H1 (cell line): ENCODE measurements at regions not wholly inside any gene's neighbourhood (a gene's known extent, or its start where the extent isn't known, plus 50 kb on each side); places are given as distances from the start of the nearest gene placed in this dataset.
A peak's percentile ranks its signal among the peaks of the same experiment; 100 is the strongest.

Experiments used
- CTCF ChIA-PET: fragments of 300-600 bp; sonication (Branson Sonifier 250); formaldehyde crosslinking; loops from one replicate; lab custom pipeline; 2021; ENCODE audit not compliant: partially characterized antibody; lab: Charles Lee
- POLR2A ChIA-PET: fragments of 300-600 bp; sonication (Branson Sonifier 250); formaldehyde crosslinking; loops from one replicate; lab custom pipeline; 2021; ENCODE audit warnings: inconsistent platforms; ENCODE audit not compliant: partially characterized antibody; lab: Charles Lee
- DNase-seq, 2 experiments: peaks; one replicate each; pipeline versions ENCODE4 v3.0.0 to v3.0.0-alpha.2; 2010 to 2022; ENCODE audit warnings: low spot score in 2 of 2, low read depth in 1 of 2, mixed read lengths in 1 of 2
- FAIRE-seq: peaks from 2 replicates; lab custom pipeline; 2011; peaks lifted over from hg19 to GRCh38; lab: Jason Lieb, UNC
- H2AFZ ChIP-seq: 2 replicates; pipeline ENCODE4 v1.8.1; 2012; ENCODE audit warnings: low read length, inconsistent platforms
- H2AK5ac ChIP-seq: 2 replicates; pipeline ENCODE4 v1.6.1; 2013; ENCODE audit warnings: low read depth, low read length
- H2BK120ac ChIP-seq: replicated peaks from 2 replicates; pipeline ENCODE3; 2013; ENCODE audit warnings: low read depth, low read length, inconsistent platforms
- H2BK12ac ChIP-seq: 2 replicates; pipeline ENCODE4 v1.6.1; 2013; ENCODE audit warnings: low read depth, low read length
- H2BK15ac ChIP-seq: 2 replicates; pipeline ENCODE4 v1.6.1; 2013; ENCODE audit warnings: low read length
- H2BK20ac ChIP-seq: 2 replicates; pipeline ENCODE4 v1.6.1; 2013; ENCODE audit warnings: low read length
- H2BK5ac ChIP-seq: 2 replicates; pipeline ENCODE4 v1.6.1; 2013; ENCODE audit warnings: low read depth, low read length
- H3K14ac ChIP-seq: 2 replicates; pipeline ENCODE4 v1.6.1; 2013; ENCODE audit warnings: inconsistent platforms; ENCODE audit not compliant: insufficient read length
- H3K18ac ChIP-seq: 2 replicates; pipeline ENCODE4 v1.6.1; 2013; ENCODE audit warnings: low read length; ENCODE audit errors: extremely low read depth
- H3K23ac ChIP-seq: 2 replicates; pipeline ENCODE4 v1.6.1; 2013; ENCODE audit warnings: inconsistent platforms; ENCODE audit not compliant: insufficient read length
- H3K23me2 ChIP-seq: 2 replicates; pipeline ENCODE4 v1.6.1; 2013; ENCODE audit warnings: low read depth, low read length
- H3K27ac ChIP-seq: 2 replicates; pipeline ENCODE4 v1.6.1; 2011; ENCODE audit warnings: low read depth, low read length, inconsistent platforms
- H3K27me3 ChIP-seq, 4 experiments: replicated peaks in 1 of 4; 1 replicate in 1 of 4; 2 replicates in 3 of 4; pipeline versions ENCODE4 v1.6.1 to v1.8.1; 2011 to 2013; ENCODE audit warnings: low read length in 3 of 4, mild to moderate bottlenecking in 3 of 4, inconsistent platforms in 2 of 4, mixed read lengths in 2 of 4, moderate library complexity in 1 of 4; ENCODE audit not compliant: control insufficient read depth in 3 of 4, insufficient read depth in 3 of 4; ENCODE audit errors: extremely low read depth in 1 of 4
- H3K36me3 ChIP-seq, 4 experiments: 2 replicates each; pipeline versions ENCODE4 v1.6.1 to v1.8.1; 2011 to 2013; ENCODE audit warnings: mild to moderate bottlenecking in 4 of 4, low read length in 3 of 4, moderate library complexity in 2 of 4, control low read depth in 1 of 4, inconsistent platforms in 1 of 4; ENCODE audit not compliant: insufficient read depth in 4 of 4, control insufficient read depth in 2 of 4
- H3K4ac ChIP-seq: replicated peaks from 2 replicates; pipeline ENCODE3; 2013; ENCODE audit warnings: low read length, low read depth, mixed read lengths, inconsistent platforms; ENCODE audit not compliant: insufficient read length
- H3K4me1 ChIP-seq, 4 experiments: replicated peaks in 1 of 4; 1 replicate in 1 of 4; 2 replicates in 3 of 4; pipeline versions ENCODE4 v1.6.1 to v1.8.1; 2011 to 2013; ENCODE audit warnings: low read length in 3 of 4, inconsistent platforms in 2 of 4, mixed read lengths in 1 of 4; ENCODE audit not compliant: insufficient read depth in 4 of 4, control insufficient read depth in 3 of 4
- H3K4me2 ChIP-seq, 2 experiments: 2 replicates each; pipeline versions ENCODE4 v1.6.1 to v1.8.1; 2011 to 2013; ENCODE audit warnings: low read depth in 2 of 2, low read length in 2 of 2, control low read depth in 1 of 2, inconsistent platforms in 1 of 2, mild to moderate bottlenecking in 1 of 2; ENCODE audit not compliant: insufficient read depth in 1 of 2
- H3K4me3 ChIP-seq, 4 experiments: fragments of 200-600, 300-600 bp in 1 of 4; sonication (generic), shearing (Covaris generic), sonication (Bioruptor Twin) in 1 of 4; 2 replicates each; pipeline versions ENCODE4 v1.5.1 to v1.8.1; 2011 to 2016; ENCODE audit warnings: low read length in 4 of 4, low read depth in 3 of 4, control low read depth in 2 of 4, inconsistent platforms in 2 of 4, mild to moderate bottlenecking in 2 of 4, mixed read lengths in 1 of 4, moderate library complexity in 1 of 4; ENCODE audit not compliant: insufficient read depth in 2 of 4; ENCODE audit errors: extremely low read depth in 1 of 4
- H3K56ac ChIP-seq: replicated peaks from 2 replicates; pipeline ENCODE3; 2013; ENCODE audit warnings: low read depth, mild to moderate bottlenecking, mixed read lengths, low read length, inconsistent platforms; ENCODE audit not compliant: insufficient read length
- H3K79me1 ChIP-seq: 2 replicates; pipeline ENCODE4 v1.6.1; 2013; ENCODE audit warnings: low read depth, low read length, control low read depth
- H3K79me2 ChIP-seq, 2 experiments: 2 replicates each; pipeline versions ENCODE4 v1.6.1 to v1.8.1; 2012 to 2013; ENCODE audit warnings: low read length in 2 of 2, mild to moderate bottlenecking in 2 of 2, inconsistent platforms in 1 of 2; ENCODE audit not compliant: insufficient read depth in 2 of 2, control insufficient read depth in 1 of 2
- H3K9ac ChIP-seq, 4 experiments: replicated peaks in 1 of 4; 1 replicate in 1 of 4; 2 replicates in 3 of 4; pipeline versions ENCODE4 v1.6.1 to v1.8.1; 2011 to 2013; ENCODE audit warnings: low read depth in 3 of 4, low read length in 3 of 4, control low read depth in 2 of 4, mild to moderate bottlenecking in 2 of 4, moderate library complexity in 2 of 4, inconsistent platforms in 1 of 4; ENCODE audit errors: extremely low read depth in 1 of 4
- H3K9me3 ChIP-seq, 2 experiments: 2 replicates each; pipeline versions ENCODE4 v1.6.1 to v1.8.1; 2012 to 2013; ENCODE audit warnings: mild to moderate bottlenecking in 2 of 2, moderate library complexity in 2 of 2, control low read depth in 1 of 2, inconsistent platforms in 1 of 2, low read depth in 1 of 2, low read length in 1 of 2, mixed read lengths in 1 of 2; ENCODE audit not compliant: insufficient read depth in 2 of 2
- H4K20me1 ChIP-seq, 2 experiments: replicated peaks in 1 of 2; 2 replicates each; pipeline versions ENCODE3 to v1.8.1; 2011 to 2013; ENCODE audit warnings: inconsistent platforms in 2 of 2, low read length in 2 of 2, mild to moderate bottlenecking in 1 of 2; ENCODE audit not compliant: insufficient read depth in 2 of 2, control insufficient read depth in 1 of 2
- H4K5ac ChIP-seq: 2 replicates; pipeline ENCODE4 v1.6.1; 2013; ENCODE audit warnings: low read length, low read depth, mixed read lengths, inconsistent platforms; ENCODE audit not compliant: insufficient read length
- H4K8ac ChIP-seq: 2 replicates; pipeline ENCODE4 v1.8.0; 2013; ENCODE audit warnings: mild to moderate bottlenecking, moderate library complexity, low read length, inconsistent platforms; ENCODE audit not compliant: insufficient read depth; ENCODE audit errors: extremely low read depth
- H4K91ac ChIP-seq: replicated peaks from 2 replicates; pipeline ENCODE3; 2013; ENCODE audit warnings: low read length, mixed read lengths, inconsistent platforms; ENCODE audit not compliant: insufficient read length
- CBX5 ChIP-seq: fragments of 300-800, 300-1000 bp; sonication (generic); IDR thresholded peaks from 2 replicates; pipeline ENCODE4 v1.7.1; 2016; ENCODE audit warnings: antibody characterized with exemption, low read length, low read depth
- CREB1 ChIP-seq: IDR thresholded peaks from 2 replicates; pipeline ENCODE4 v1.6.1; 2012; ENCODE audit warnings: inconsistent platforms
- FOSL1 ChIP-seq: IDR thresholded peaks from 2 replicates; pipeline ENCODE4 v1.6.1; 2011; ENCODE audit warnings: mild to moderate bottlenecking, low read depth, low read length, moderate library complexity; ENCODE audit not compliant: insufficient read depth
- NRF1 ChIP-seq: IDR thresholded peaks from 2 replicates; pipeline ENCODE4 v1.6.1; 2011; ENCODE audit warnings: mild to moderate bottlenecking, low read depth, low read length, improper control_type of control experiment
- WGBS, 2 experiments: shearing (Covaris generic) in 1 of 2; methylation state at CpG; one replicate each; pipeline versions ENCODE4 v1.1.6 to v1.1.7; 2013 to 2015; ENCODE audit warnings: low lambda C conversion rate in 2 of 2, mixed read lengths in 2 of 2, inconsistent platforms in 1 of 2, low coverage in 1 of 2, missing lambda C conversion rate in 1 of 2; ENCODE audit not compliant: insufficient replicate concordance in 2 of 2, insufficient coverage in 1 of 2, insufficient read length in 1 of 2; ENCODE audit errors: extremely low coverage in 1 of 2, missing lambda C conversion rate in 1 of 2; 5-methylcytosine and 5-hydroxymethylcytosine counted together
- TF ChIP-seq, protein P1 (sequence below), 3 experiments: IDR thresholded peaks; 1 replicate in 2 of 3; 2 replicates in 1 of 3; pipeline versions ENCODE4 v1.5.1 to v1.6.1; 2011; ENCODE audit warnings: low read length in 3 of 3, mild to moderate bottlenecking in 3 of 3, inconsistent platforms in 2 of 3, low read depth in 1 of 3, moderate library complexity in 1 of 3; ENCODE audit not compliant: insufficient read depth in 1 of 3; ENCODE audit errors: control extremely low read depth in 1 of 3

DNA sequence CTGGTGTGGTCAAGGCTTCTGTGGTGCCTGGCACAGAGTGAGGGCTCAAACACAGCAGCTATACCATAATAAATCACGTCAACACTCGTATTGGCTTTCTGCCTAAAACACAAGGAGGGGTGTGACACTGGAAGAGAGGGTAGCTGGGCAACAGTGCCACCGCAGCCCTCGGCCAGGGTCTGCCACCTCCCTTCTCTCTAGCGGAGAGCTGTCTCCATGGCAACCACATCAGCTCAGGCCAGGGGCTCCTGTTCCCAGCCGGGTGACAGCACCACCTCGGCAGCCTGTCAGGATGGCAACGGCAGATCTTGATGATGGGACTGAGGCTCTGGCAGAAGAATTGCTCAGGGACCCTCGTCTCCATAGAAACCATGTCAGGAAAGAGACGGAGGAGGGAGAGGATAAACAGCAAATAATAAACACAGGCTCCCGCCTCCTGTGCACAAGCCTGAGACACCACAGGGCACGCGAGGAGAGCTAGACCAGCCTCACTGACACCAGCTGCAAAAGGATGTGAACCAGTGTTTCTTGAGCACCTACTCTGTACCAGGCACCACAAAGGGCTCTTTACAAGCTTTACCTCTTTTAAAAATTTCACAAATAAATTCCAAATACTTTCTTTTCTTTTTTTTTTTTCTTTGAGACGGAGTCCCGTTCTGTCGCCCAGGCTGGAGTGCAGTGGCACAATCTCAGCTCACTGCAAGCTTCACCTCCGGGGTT is 50.4 kb upstream of the TLDC2 start:
- Histone ChIP-seq H2BK12ac (no peak overlapping the region), H3K4me3 (no peak overlapping the region), H3K23me2 (no peaks in the 10 kb centered on the region), H3K79me1 (no peaks in the 10 kb centered on the region), H2AK5ac (peak overlapping the region; percentile 28; the same call in 1 of the 2 replicates), H3K18ac (no peak overlapping the region), H2BK5ac (no peak overlapping the region), H4K20me1 (no peaks in the 10 kb centered on the region), H3K4ac (no peak overlapping the region), H2BK20ac (no peak overlapping the region), H3K4me1 (peaks cover 0 to 5% (median 0%) of the 10 kb centered on the region in 4 experiments; a peak in 2 of 7 replicates), H2BK120ac (no peak overlapping the region), H2BK15ac (no peak overlapping the region), H3K27me3 (no peaks in the 10 kb centered on the region), H4K5ac (no peak overlapping the region), H3K36me3 (peaks cover 6 to 20% (median 11%) of the 10 kb centered on the region in 4 experiments; a peak in 7 of 8 replicates), H3K56ac (no peak overlapping the region), H3K14ac (no peak overlapping the region), H3K4me2 (no peak overlapping the region), H4K8ac (no peak overlapping the region), H4K91ac (no peak overlapping the region), H3K79me2 (no peaks in the 10 kb centered on the region), H2AFZ (no peak overlapping the region), H3K27ac (no peak overlapping the region), H3K9ac (no peak overlapping the region), H3K23ac (no peak overlapping the region), H3K9me3 (no peaks in the 10 kb centered on the region)
- POLR2A ChIA-PET, result interaction anchor here (0.6 to 1.9 kb wide), 8 partner anchors 9 to 1369 kb away, joined by 3 to 10 read pairs (median 3); no protein-coding TSS in a partner anchor
- 84% methylated on average over 16 of the region's 17 CpGs; no CpG with 5 or more reads in 1 of the 2 experiments for WGBS, 2 experiments
- CTCF ChIA-PET, result interaction anchor here (0.7 to 1.9 kb wide), 6 partner anchors 10 to 93 kb away, joined by 3 to 9 read pairs (median 4); no protein-coding TSS in a partner anchor
- DNase-seq (no peak), FAIRE-seq (no peak)
- TF ChIP-seq CBX5, result no peak
- no peak for TF ChIP-seq CREB1
- TF ChIP-seq FOSL1, result no peak
- TF ChIP-seq, protein P1, sequence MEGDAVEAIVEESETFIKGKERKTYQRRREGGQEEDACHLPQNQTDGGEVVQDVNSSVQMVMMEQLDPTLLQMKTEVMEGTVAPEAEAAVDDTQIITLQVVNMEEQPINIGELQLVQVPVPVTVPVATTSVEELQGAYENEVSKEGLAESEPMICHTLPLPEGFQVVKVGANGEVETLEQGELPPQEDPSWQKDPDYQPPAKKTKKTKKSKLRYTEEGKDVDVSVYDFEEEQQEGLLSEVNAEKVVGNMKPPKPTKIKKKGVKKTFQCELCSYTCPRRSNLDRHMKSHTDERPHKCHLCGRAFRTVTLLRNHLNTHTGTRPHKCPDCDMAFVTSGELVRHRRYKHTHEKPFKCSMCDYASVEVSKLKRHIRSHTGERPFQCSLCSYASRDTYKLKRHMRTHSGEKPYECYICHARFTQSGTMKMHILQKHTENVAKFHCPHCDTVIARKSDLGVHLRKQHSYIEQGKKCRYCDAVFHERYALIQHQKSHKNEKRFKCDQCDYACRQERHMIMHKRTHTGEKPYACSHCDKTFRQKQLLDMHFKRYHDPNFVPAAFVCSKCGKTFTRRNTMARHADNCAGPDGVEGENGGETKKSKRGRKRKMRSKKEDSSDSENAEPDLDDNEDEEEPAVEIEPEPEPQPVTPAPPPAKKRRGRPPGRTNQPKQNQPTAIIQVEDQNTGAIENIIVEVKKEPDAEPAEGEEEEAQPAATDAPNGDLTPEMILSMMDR (IDR thresholded peaks at IDR 0.05; ENCODE audit: control extremely low read depth in 1 of 3, insufficient read depth in 1 of 3, low read depth in 1 of 3, low read length in 3 of 3), result no peak
- no peak for TF ChIP-seq NRF1
